ENCODE measurements at regions not wholly inside any gene's neighbourhood (a gene's known extent, or its start where the extent isn't known, plus 50 kb on each side); places are given as distances from the start of the nearest gene placed in this dataset.

- Mint-ChIP-seq H3K36me3 (ENCODE audit: insufficient read depth, unreplicated experiment) (no peaks in the 10 kb centered on the region), H3K27ac (ENCODE audit: unreplicated experiment) (no peak overlapping the region), H3K4me1 (ENCODE audit: low read depth, unreplicated experiment) (no peaks in the 10 kb centered on the region), H3K27me3 (ENCODE audit: unreplicated experiment) (no peaks in the 10 kb centered on the region), H3K4me3 (ENCODE audit: low read depth, unreplicated experiment) (no peak overlapping the region), H3K9me3 (ENCODE audit: low read depth, unreplicated experiment) (no peaks in the 10 kb centered on the region)
- intact Hi-C loops (cut with micrococcal nuclease; ENCODE audit: unreplicated experiment), result no loop called here
- no peak for DNase-seq
- no peak for TF ChIP-seq CTCF (IDR thresholded peaks at IDR 0.05; ENCODE audit: unreplicated experiment)
- BruUV-seq (replicated peaks), result no TSS peak
- CTCF ChIA-PET, result interaction anchor here (0.5 kb wide), 1 partner anchor 862 kb away, joined by 3 read pairs; no protein-coding TSS in a partner anchor
These were observed 473.0 kb downstream of the CCDC85A start for GRCh38 chr2:56656826-56657225.

- CTCF ChIA-PET, result no interaction called here
- peaks cover 4% of the 10 kb centered on the region for H3K9me3 Mint-ChIP-seq (ENCODE audit: low read depth, unreplicated experiment)
- DNase-seq, result no peak
- no peaks in the 10 kb centered on the region for H3K27me3 Mint-ChIP-seq (ENCODE audit: unreplicated experiment)
- no peaks in the 10 kb centered on the region for H3K4me1 Mint-ChIP-seq (ENCODE audit: low read depth, unreplicated experiment)
- BruUV-seq (replicated peaks), result no TSS peak
- no peak for TF ChIP-seq CTCF (IDR thresholded peaks at IDR 0.05; ENCODE audit: unreplicated experiment)
- no peak overlapping the region for H3K27ac Mint-ChIP-seq (ENCODE audit: unreplicated experiment)
- H3K4me3 Mint-ChIP-seq (ENCODE audit: low read depth, unreplicated experiment), result no peak overlapping the region
- intact Hi-C loops (cut with micrococcal nuclease; ENCODE audit: unreplicated experiment), result no loop called here
- no peaks in the 10 kb centered on the region for H3K36me3 Mint-ChIP-seq (ENCODE audit: insufficient read depth, unreplicated experiment)
These were observed 483.0 kb downstream of the CCDC85A start for GRCh38 chr2:56666777-56667176.

- CTCF ChIA-PET, result interaction anchor here (0.9 kb wide), 1 partner anchor 12 kb away, joined by 3 read pairs; no protein-coding TSS in a partner anchor
- TF ChIP-seq CTCF (IDR thresholded peaks at IDR 0.05; ENCODE audit: unreplicated experiment), result no peak
- intact Hi-C loops (cut with micrococcal nuclease; ENCODE audit: unreplicated experiment), result no loop called here
- DNase-seq, result no peak
- no peaks in the 10 kb centered on the region for H3K36me3 Mint-ChIP-seq (ENCODE audit: insufficient read depth, unreplicated experiment)
- no peaks in the 10 kb centered on the region for H3K4me1 Mint-ChIP-seq (ENCODE audit: low read depth, unreplicated experiment)
- peaks cover 13% of the 10 kb centered on the region for H3K9me3 Mint-ChIP-seq (ENCODE audit: low read depth, unreplicated experiment)
- no peaks in the 10 kb centered on the region for H3K27me3 Mint-ChIP-seq (ENCODE audit: unreplicated experiment)
- no peak overlapping the region for H3K27ac Mint-ChIP-seq (ENCODE audit: unreplicated experiment)
- no peak overlapping the region for H3K4me3 Mint-ChIP-seq (ENCODE audit: low read depth, unreplicated experiment)
- BruUV-seq (replicated peaks), result no TSS peak
These were observed 488.3 kb downstream of the CCDC85A start for GRCh38 chr2:56671973-56672569.

GRCh38 chr2:56674084-56674483 lies 490.3 kb downstream of the CCDC85A start:
- peaks cover 13% of the 10 kb centered on the region for H3K9me3 Mint-ChIP-seq (ENCODE audit: low read depth, unreplicated experiment)
- TF ChIP-seq CTCF (IDR thresholded peaks at IDR 0.05; ENCODE audit: unreplicated experiment), result no peak
- H3K27ac Mint-ChIP-seq (ENCODE audit: unreplicated experiment), result no peak overlapping the region
- BruUV-seq (replicated peaks), result no TSS peak
- DNase-seq, result no peak
- no peak overlapping the region for H3K4me3 Mint-ChIP-seq (ENCODE audit: low read depth, unreplicated experiment)
- H3K36me3 Mint-ChIP-seq (ENCODE audit: insufficient read depth, unreplicated experiment), result no peaks in the 10 kb centered on the region
- no peaks in the 10 kb centered on the region for H3K27me3 Mint-ChIP-seq (ENCODE audit: unreplicated experiment)
- CTCF ChIA-PET, result no interaction called here
- intact Hi-C loops (cut with micrococcal nuclease; ENCODE audit: unreplicated experiment), result no loop called here
- H3K4me1 Mint-ChIP-seq (ENCODE audit: low read depth, unreplicated experiment), result no peaks in the 10 kb centered on the region

Data from Calu3 (cell line).